HCT116 (cell line): ENCODE measurements at regions not wholly inside any gene's neighbourhood (a gene's known extent, or its start where the extent isn't known, plus 50 kb on each side); places are given as distances from the start of the nearest gene placed in this dataset.

ENCODE experiments used
- ATAC-seq: fragments of 200-7000 bp; cut with Tn5 transposase; 2 replicates; pipeline ENCODE4 v1.9.1; 2020; ENCODE audit warnings: mild to moderate bottlenecking, moderate library complexity
- BruUV-seq: library from RNA; stranded (reverse); fragments of 400-500 nt; replicated peaks from 2 replicates; lab custom pipeline; 2021; lab: Mats Ljungman, UMichigan
- CTCF ChIA-PET: fragments of 300-600 bp; sonication (Branson Sonifier 250); formaldehyde crosslinking; loops from one replicate; lab custom pipeline; 2021; ENCODE audit warnings: antibody characterized with exemption; lab: Charles Lee
- POLR2A ChIA-PET: fragments of 300-600, 350-600 bp; sonication (Branson Sonifier 250); formaldehyde crosslinking; loops from one replicate; lab custom pipeline; 2021; ENCODE audit warnings: antibody characterized with exemption; lab: Charles Lee
- RAD21 ChIA-PET, 2 experiments: fragments of 300-600 bp; sonication (Branson Sonifier 250); formaldehyde crosslinking; loops; one replicate each; lab custom pipeline; 2023; ENCODE audit warnings: low total read pairs in 2 of 2; ENCODE audit not compliant: uncharacterized antibody in 2 of 2, unreplicated experiment in 2 of 2, low non-redundant PET in 1 of 2; lab: Charles Lee
- DNase-seq: peaks from one replicate; pipeline ENCODE4 v3.0.0-alpha.2; 2010; ENCODE audit warnings: low read depth, low spot score
- H2AFZ ChIP-seq: fragments of 200-600 bp; shearing (Covaris generic), sonication (generic); 2 replicates; pipeline ENCODE4 v1.6.1; 2017; ENCODE audit warnings: low read depth, mixed run types, mixed read lengths, antibody characterized with exemption, low read length; ENCODE audit not compliant: poor library complexity, severe bottlenecking
- H3K27ac ChIP-seq: 2 replicates; pipeline ENCODE4 v1.5.1; 2012; ENCODE audit warnings: low read depth, low read length
- H3K27me3 ChIP-seq: fragments of 200-600 bp; sonication (generic); 2 replicates; pipeline ENCODE4 v1.6.1; 2016; ENCODE audit warnings: mixed run types, low read length, mixed read lengths; ENCODE audit not compliant: insufficient read depth
- H3K36me3 ChIP-seq, 2 experiments: fragments of 200-500 bp in 1 of 2; fragments of 200-600 bp in 1 of 2; sonication (Bioruptor generic) in 1 of 2; sonication (generic) in 1 of 2; 2 replicates each; pipeline versions ENCODE4 v1.5.1 to v1.6.1; 2014 to 2016; ENCODE audit warnings: low read length in 2 of 2, inconsistent platforms in 1 of 2, mixed read lengths in 1 of 2, mixed run types in 1 of 2; ENCODE audit not compliant: insufficient read depth in 2 of 2, control insufficient read depth in 1 of 2
- H3K4me1 ChIP-seq, 2 experiments: fragments of 200-600 bp in 1 of 2; sonication (generic) in 1 of 2; 2 replicates each; pipeline versions ENCODE4 v1.5.1 to v1.6.1; 2012 to 2017; ENCODE audit warnings: low read length in 2 of 2, inconsistent platforms in 1 of 2, mild to moderate bottlenecking in 1 of 2, mixed read lengths in 1 of 2, mixed run types in 1 of 2, moderate library complexity in 1 of 2; ENCODE audit not compliant: insufficient read depth in 2 of 2, control insufficient read depth in 1 of 2
- H3K4me2 ChIP-seq: fragments of 200-600 bp; sonication (generic); 2 replicates; pipeline ENCODE4 v1.6.1; 2017; ENCODE audit warnings: mixed run types, low read length, mixed read lengths
- H3K4me3 ChIP-seq, 2 experiments: fragments of 200-600 bp in 1 of 2; sonication (generic) in 1 of 2; replicated peaks in 1 of 2; 2 replicates each; pipeline ENCODE4 v1.5.1; 2011 to 2016; ENCODE audit warnings: low read length in 2 of 2, control low read depth in 1 of 2, low read depth in 1 of 2, mild to moderate bottlenecking in 1 of 2, mixed read lengths in 1 of 2, mixed run types in 1 of 2
- H3K79me2 ChIP-seq: fragments of 200-600 bp; sonication (generic); 2 replicates; pipeline ENCODE4 v1.6.1; 2017; ENCODE audit warnings: mild to moderate bottlenecking, mixed run types, low read length, moderate library complexity, mixed read lengths; ENCODE audit not compliant: insufficient read depth
- H3K9ac ChIP-seq: fragments of 200-600 bp; sonication (generic); 2 replicates; pipeline ENCODE4 v1.6.1; 2016; ENCODE audit warnings: low read length, mixed read lengths
- H3K9me2 ChIP-seq: fragments of 200-600 bp; sonication (generic), shearing (Covaris generic); 2 replicates; pipeline ENCODE4 v1.6.1; 2017; ENCODE audit warnings: mixed run types, mild to moderate bottlenecking, moderate library complexity; ENCODE audit not compliant: insufficient read depth
- H3K9me3 ChIP-seq, 2 experiments: fragments of 200-500 bp in 1 of 2; fragments of 200-600 bp in 1 of 2; sonication (Bioruptor generic) in 1 of 2; sonication (generic) in 1 of 2; 2 replicates each; pipeline ENCODE4 v1.6.1; 2014 to 2017; ENCODE audit warnings: low read length in 2 of 2, mixed read lengths in 2 of 2, inconsistent platforms in 1 of 2, low read depth in 1 of 2, mild to moderate bottlenecking in 1 of 2, mixed run types in 1 of 2, moderate library complexity in 1 of 2; ENCODE audit not compliant: control insufficient read depth in 1 of 2, insufficient read depth in 1 of 2
- H4K20me1 ChIP-seq: fragments of 200-600 bp; sonication (generic), shearing (Covaris generic); 2 replicates; pipeline ENCODE4 v1.6.1; 2017; ENCODE audit warnings: mixed run types, mild to moderate bottlenecking, moderate library complexity; ENCODE audit not compliant: insufficient read depth
- EGR1 ChIP-seq: IDR thresholded peaks from 2 replicates; pipeline ENCODE4 v1.6.1; 2012; ENCODE audit warnings: low read depth
- ELF1 ChIP-seq: IDR thresholded peaks from 2 replicates; pipeline ENCODE4 v1.6.1; 2012; ENCODE audit warnings: low read depth, borderline replicate concordance
- FOSL1 ChIP-seq: IDR thresholded peaks from 2 replicates; pipeline ENCODE4 v1.6.1; 2012; ENCODE audit warnings: low read depth
- POLR2AphosphoS5 ChIP-seq: IDR thresholded peaks from 2 replicates; pipeline ENCODE4 v1.6.1; 2011; ENCODE audit warnings: mild to moderate bottlenecking, low read depth, low read length, moderate library complexity
- RAD21 ChIP-seq: IDR thresholded peaks from 2 replicates; pipeline ENCODE4 v1.6.1; 2012; ENCODE audit warnings: low read depth, mild to moderate bottlenecking
- intact Hi-C: fragments of 100-400 bp; cut with micrococcal nuclease; formaldehyde crosslinking; loops from 2 replicates; pipeline ENCODE4 v1.10.0; 2022
- TF ChIP-seq, protein P1 (sequence below), 3 experiments: fragments of 200-600 bp in 1 of 3; sonication (generic) in 1 of 3; IDR thresholded peaks in 2 of 3; conservative IDR thresholded peaks in 1 of 3; 2 replicates each; pipeline ENCODE4 v1.5.1; 2012 to 2017; ENCODE audit warnings: low read depth in 2 of 3, low read length in 2 of 3, antibody characterized with exemption in 1 of 3, borderline replicate concordance in 1 of 3, control low read depth in 1 of 3, mild to moderate bottlenecking in 1 of 3, mixed read lengths in 1 of 3, mixed run types in 1 of 3, moderate library complexity in 1 of 3; ENCODE audit not compliant: insufficient read depth in 1 of 3

DNA sequence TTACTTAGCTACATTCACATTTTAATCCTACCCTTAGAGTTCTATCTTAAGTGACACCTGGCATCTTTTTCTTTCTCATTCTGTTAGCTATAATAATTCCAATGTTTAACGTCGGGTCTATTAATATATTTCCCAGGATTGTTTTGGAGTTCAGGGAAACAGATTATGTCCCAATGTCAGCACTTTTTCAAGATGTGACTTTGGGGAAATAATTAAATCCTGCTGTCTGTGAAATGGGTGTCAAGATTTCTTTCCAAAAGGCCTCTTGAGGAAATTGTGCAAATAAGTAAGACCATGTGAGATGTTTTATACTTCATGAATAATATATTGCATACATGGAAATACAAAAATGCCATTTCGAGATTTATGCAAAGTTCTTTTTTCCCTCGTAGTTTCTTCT is 887.6 kb upstream of the SEL1L start:
- no peak overlapping the region for H3K27ac ChIP-seq
- intact Hi-C loops, result no loop called here
- H3K27me3 ChIP-seq, result no peaks in the 10 kb centered on the region
- no peaks in the 10 kb centered on the region for H3K9me2 ChIP-seq
- H2AFZ ChIP-seq, result no peak overlapping the region
- peaks cover 8 to 20% of the 10 kb centered on the region in 2 experiments; a peak in 2 of 4 replicates for H3K9me3 ChIP-seq
- no peak overlapping the region for H3K4me2 ChIP-seq
- H3K36me3 ChIP-seq, result no peaks in the 10 kb centered on the region
- H3K4me3 ChIP-seq, result no peak overlapping the region
- DNase-seq (no peak), ATAC-seq (no peak)
- H3K4me1 ChIP-seq, result no peaks in the 10 kb centered on the region
- ChIA-PET POLR2A (no interaction called here), CTCF (no interaction called here), RAD21 (no interaction called here)
- H4K20me1 ChIP-seq, result no peaks in the 10 kb centered on the region
- BruUV-seq, result no TSS peak
- TF ChIP-seq FOSL1 (no peak), EGR1 (no peak)
- no peaks in the 10 kb centered on the region for H3K79me2 ChIP-seq
- no peak overlapping the region for H3K9ac ChIP-seq

DNA sequence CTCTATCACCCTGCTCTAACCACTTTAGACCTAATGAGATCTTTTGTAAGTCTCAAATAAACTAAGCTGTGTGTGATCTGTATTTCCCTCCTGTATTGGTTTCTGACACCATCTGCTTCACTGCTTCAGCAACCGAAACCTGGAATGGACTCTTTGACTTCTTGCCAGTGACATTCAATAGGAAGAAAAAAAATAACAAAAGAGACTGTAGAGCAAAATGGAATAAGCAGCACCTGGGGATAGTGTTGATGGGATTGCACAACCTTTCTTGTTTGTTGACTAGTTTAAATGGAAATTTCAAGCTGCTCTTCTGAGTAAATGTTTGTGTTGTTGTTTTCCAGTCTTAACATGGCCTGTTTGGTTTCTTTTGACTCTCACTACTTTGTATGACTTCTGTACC is 888.6 kb upstream of the SEL1L start:
- no peaks in the 10 kb centered on the region for H3K9me2 ChIP-seq
- no peak for DNase-seq
- H3K27me3 ChIP-seq, result no peaks in the 10 kb centered on the region
- no peaks in the 10 kb centered on the region for H3K79me2 ChIP-seq
- no peak overlapping the region for H3K4me3 ChIP-seq
- no peaks in the 10 kb centered on the region for H4K20me1 ChIP-seq
- H3K9me3 ChIP-seq, result peaks cover 8 to 21% of the 10 kb centered on the region in 2 experiments; a peak in 2 of 4 replicates
- BruUV-seq, result no TSS peak
- intact Hi-C loops, result no loop called here
- ChIA-PET CTCF (no interaction called here), POLR2A (no interaction called here), RAD21 (no interaction called here)
- no peak overlapping the region for H3K4me2 ChIP-seq
- H3K36me3 ChIP-seq, result no peaks in the 10 kb centered on the region
- TF ChIP-seq, protein P1, sequence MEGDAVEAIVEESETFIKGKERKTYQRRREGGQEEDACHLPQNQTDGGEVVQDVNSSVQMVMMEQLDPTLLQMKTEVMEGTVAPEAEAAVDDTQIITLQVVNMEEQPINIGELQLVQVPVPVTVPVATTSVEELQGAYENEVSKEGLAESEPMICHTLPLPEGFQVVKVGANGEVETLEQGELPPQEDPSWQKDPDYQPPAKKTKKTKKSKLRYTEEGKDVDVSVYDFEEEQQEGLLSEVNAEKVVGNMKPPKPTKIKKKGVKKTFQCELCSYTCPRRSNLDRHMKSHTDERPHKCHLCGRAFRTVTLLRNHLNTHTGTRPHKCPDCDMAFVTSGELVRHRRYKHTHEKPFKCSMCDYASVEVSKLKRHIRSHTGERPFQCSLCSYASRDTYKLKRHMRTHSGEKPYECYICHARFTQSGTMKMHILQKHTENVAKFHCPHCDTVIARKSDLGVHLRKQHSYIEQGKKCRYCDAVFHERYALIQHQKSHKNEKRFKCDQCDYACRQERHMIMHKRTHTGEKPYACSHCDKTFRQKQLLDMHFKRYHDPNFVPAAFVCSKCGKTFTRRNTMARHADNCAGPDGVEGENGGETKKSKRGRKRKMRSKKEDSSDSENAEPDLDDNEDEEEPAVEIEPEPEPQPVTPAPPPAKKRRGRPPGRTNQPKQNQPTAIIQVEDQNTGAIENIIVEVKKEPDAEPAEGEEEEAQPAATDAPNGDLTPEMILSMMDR (IDR thresholded peaks at IDR 0.05 in 2 of 3, conservative IDR thresholded peaks at IDR 0.05 in 1 of 3; ENCODE audit: borderline replicate concordance in 1 of 3, insufficient read depth in 1 of 3, low read depth in 2 of 3, low read length in 2 of 3), result no peak
- TF ChIP-seq EGR1 (no peak), ELF1 (no peak), POLR2AphosphoS5 (no peak), RAD21 (no peak)
- TF ChIP-seq, all 23 proteins: peak for 0
- ATAC-seq, result no peak
- no peak overlapping the region for H3K27ac ChIP-seq
- H2AFZ ChIP-seq, result no peak overlapping the region
- H3K4me1 ChIP-seq, result no peaks in the 10 kb centered on the region
- H3K9ac ChIP-seq, result no peak overlapping the region
